Muscle of back (tissue), 3 donors: ENCODE measurements at regions not wholly inside any gene's neighbourhood (a gene's known extent, or its start where the extent isn't known, plus 50 kb on each side); places are given as distances from the start of the nearest gene placed in this dataset.
"Not testable (repeated sequence)": the region's sequence is repeated elsewhere in the genome, so short reads cannot be mapped to it uniquely, and the experiment has no call there.

Experiments used
- DNase-seq, 3 donors: peaks; one replicate each; pipeline versions ENCODE4 v3.0.0 to v3.0.0-alpha.2; 2013

DNA sequence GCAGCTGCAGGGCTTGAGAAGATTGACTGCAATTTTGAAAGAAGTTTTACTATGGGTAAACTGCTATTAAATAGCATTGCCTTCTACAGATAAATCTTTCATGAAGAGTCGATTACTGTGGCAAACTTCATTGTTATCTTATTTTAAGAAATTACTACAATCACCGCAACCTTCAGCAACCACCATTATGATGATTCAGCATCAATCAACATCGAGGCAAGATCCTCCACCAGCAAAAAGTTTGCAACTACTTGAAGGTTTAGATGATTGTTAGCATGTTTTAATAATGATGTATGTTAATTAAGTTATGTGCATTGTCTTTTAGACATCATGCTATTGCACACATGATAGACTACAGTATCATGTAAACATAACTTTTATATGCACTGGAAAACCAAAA is 1511.0 kb downstream of the FSTL5 start:
- no peak for DNase-seq

DNA sequence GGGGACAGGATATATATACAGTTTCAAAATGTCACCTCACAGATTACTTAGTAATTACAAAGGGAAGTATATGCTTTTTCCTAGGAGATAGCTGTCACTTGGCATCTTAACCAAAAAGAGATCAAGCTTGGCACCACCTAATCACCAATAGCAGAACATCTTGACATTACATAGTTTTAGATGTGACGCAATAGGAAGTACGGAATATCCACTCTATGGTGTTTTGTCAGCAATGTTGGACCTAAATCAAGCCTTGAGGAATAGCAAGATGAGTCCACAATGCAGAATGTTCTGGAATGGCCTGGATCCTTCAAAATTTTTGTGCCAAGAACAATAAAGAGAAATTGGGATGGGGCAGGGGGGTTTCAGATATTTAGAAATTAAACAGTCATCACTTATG is 1488.2 kb downstream of the FSTL5 start:
- DNase-seq: no peak

DNA sequence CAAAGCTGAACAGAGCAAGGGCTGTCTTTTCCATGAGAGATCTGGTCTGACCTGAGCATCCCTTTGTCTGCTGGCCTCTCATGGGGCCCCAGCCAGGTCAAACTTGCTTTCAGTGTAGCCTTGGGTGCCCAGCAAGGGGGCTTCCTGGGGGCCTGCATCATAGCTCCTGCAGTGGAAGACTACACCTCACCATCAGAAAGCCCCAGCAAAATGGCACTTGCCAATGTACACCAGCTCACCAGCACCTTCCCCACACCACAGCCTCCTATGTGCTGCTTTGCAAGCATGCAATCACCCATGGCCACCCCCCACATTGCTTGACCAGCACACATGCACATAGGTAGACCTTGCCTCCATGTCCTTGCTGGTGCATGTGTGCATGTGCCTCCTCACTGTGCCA is 1478.1 kb downstream of the FSTL5 start:
- DNase-seq: no peak

DNA sequence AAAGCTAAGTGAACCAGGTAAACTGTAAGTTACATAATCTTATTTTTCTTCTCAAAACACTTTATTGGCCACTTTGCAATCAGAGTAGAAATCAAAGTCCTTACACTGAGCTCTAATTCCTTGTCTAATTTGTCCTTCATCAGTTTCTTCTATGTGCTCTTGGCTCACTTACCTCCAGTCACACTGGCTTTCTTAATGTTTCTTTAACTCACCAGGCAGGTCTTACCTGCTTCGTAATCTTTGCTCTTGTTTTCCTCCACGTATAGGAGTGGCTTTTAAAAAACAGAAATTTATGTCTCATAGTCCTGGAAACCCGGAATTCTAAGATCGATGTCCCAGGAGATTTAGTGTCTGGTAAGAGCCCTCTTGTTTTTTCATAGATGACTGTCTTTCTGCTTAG is 1462.1 kb downstream of the FSTL5 start:
- no peak for DNase-seq

DNA sequence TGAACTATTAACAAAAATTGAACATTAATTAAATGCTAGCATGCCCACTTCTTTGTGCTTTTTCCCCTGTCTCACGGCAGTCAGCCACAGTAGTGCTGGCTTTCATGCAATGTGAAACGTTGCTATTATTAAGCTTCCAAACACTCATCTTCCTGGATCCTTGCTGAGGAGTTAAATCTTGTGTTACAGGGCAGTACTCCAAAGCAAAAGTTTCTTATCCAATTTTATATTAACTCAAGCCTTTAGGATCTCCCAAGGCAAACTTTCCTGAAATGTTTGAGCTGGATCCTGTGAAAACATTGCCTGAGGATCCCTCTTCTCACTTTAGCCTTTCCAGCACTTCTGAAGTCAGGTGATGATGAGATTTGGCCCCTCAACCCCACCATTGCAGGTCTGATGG is 1454.8 kb downstream of the FSTL5 start:
- DNase-seq: peak; percentile 59 to 87 (median 70)

DNA sequence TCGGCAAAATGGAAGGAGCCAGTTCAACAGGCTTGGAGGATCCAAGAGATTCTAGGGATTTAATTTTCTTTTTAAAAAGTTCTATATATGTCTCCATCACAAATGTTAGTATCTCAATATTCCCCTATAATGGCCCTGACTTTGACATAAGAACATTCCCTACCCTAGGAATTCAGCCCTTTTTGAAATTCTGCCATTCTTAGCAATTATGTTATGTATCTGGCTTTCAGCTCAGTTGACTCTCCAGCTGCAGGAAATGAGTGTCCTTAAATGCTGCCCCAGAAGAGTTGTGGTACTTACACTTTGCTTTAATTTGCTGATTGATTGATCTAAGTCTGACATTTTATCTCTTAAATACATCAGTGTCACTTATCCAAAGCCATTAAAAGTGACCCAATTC is 1454.3 kb downstream of the FSTL5 start:
- DNase-seq: peak; percentile 11 to 65 (median 24)

DNA sequence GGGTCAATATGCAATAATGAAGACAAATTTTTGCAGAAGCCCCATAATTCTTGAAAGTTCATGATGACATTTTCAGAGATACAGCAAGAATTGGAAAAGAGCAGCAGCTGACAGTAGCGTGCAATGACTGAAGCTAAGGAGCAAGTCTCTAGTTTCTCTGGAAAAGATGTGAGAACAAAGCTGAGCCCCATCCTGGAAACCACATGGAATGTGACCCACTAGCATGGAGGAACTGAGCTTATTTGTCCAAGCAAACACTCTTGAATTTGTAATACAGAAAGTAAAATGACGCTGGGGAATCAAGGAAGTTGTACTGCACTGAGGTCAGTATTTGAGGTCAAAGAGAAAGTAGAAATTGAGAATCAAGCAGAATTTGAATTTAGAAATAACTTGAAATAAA is 1447.2 kb downstream of the FSTL5 start:
- no peak for DNase-seq

DNA sequence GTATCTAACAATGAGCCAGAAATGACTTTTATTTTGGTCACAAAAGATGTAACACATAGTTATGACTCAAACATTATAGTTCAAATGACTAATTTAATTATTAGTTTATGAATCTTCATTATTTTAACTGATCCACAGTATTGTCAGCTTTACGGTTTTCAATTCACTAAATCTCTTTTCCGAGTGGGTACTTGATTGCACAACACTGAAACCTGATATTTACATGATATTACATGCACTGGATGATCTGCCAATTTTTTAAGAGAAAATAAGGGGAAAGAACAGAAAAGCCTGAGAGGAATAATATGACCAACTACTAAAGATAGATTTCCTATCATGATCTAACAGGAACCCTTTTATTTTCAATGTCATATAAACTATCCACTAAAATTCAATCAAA is 1446.0 kb downstream of the FSTL5 start:
- DNase-seq: no peak

DNA sequence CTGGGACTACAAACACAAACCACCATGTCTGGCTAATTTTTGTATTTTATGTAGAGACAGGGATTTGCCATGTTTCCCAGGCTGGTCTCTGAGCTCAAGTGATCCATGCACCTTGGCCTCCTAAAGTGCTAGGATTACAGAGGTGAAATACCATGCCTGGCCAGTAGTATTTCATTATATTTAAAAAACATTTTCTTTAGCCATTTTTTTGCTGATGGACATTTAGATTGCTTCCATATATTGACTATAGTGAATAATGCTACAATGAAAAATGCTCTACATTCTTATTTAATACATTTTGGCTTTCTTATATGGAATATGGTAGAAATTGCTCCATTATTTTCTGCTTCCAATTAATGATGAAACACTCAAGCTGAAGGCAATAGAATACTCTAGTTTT is 1439.7 kb downstream of the FSTL5 start:
- no peak for DNase-seq

DNA sequence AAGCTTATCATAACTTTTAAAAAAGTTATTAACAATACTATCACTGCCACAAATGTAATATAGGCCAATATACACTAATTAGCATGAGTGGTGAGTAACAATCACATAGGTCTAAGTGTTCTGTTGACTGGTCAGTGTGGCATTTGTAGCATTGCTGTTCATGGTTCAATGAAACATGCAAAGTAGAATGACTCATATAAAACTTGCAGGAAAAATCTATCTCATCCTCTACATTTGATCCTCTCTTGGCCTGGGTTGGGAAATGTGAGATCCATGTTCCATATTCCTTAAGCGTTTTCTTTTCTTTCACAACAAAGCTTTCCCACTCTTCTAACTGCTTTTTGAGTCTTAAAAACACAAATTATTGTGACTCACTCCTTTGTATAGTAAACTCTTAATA is 1418.7 kb downstream of the FSTL5 start:
- DNase-seq: no peak

DNA sequence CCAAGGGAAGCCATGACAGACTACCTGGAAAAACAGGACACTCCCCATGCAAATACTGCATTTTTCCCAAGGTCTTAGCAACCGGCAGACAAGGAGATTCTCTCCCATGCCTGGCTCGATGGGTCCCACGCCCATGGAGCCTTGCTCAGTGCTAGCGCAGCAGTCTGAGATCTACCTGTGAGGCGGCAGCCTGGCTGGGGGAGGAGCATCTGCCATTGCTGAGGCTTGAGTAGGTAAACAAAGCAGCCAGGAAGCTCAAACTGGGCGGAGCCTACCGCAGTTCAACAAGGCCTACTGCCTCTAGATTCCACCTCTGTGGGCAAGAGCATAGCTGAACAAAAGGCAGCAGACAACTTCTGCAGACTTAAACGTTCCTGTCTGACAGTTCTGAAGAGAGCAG is 1417.2 kb downstream of the FSTL5 start:
- not testable (repeated sequence) for DNase-seq

DNA sequence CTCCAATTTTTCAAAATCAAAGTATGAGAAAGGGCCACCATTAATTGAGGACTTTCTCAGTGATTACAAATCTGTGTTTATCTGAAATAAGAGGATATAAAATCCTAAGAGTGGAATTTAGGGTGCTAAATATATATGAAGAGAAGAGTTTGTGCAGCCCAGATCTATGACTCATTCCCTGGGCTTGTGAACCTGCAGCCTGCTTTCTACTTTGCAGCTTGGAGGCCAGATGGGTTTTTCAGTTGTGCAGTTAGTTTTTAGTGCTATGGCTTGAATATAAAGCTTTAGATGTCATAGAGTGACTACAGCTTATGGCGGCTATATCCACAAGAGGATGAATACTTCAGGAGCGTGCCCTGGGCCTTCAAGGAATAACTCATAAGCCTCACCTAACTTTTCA is 1391.1 kb downstream of the FSTL5 start:
- no peak for DNase-seq

DNA sequence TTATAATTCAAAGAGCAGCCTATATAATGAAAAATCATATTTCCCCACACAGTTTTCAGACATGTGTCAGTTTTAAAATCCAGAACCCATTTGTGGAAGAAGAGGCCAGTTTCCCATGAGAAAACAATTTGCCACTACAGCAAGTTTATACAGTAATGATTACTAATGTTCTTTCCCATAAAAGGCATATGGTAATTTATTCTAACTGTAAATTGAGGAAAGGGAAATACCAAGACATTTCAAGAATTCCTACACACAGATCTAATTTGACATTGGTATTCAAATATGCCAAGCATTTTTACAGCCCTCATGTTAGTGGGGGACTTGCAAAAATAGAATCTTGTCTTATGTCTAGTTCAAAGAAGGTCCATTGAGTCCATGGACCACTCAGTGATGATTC is 1368.6 kb downstream of the FSTL5 start:
- peak in 1 of 3 donors; percentile 6 for DNase-seq

DNA sequence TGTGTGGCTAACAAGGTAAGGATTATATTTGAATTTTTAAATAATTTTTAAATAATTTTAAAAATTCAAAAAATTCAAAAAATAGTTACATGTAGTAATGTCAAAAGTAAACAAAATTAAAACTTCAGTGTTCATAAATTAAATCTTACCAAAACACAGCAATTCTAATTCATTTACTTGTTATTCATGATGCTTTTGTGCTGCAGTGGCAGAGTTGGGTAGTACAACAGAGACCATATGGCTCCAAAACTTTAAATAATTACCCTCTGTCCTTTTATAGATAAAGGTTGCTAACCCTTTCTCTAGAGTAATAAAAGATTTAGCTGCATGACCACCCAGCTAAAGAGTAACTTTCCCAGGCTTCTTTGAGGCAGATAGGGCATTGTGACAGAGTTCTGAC is 1355.6 kb downstream of the FSTL5 start:
- no peak for DNase-seq

DNA sequence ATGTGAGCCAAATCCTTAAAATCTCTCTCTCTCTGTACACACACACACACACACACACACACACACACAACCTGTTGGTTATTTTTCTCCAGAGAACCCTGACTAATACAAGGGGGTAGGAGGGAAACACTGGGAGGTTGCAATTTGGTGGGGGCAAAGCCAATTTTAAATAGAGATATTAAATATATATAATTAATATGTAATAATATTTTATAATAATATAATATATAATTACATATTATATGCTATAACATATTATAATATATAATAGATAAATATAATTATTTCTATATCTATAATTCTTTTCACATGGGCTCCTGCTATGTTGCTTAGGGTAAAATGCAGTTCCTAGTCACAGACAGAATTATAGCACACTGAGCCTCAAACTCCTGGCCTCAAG is 1354.2 kb downstream of the FSTL5 start:
- no peak for DNase-seq

DNA sequence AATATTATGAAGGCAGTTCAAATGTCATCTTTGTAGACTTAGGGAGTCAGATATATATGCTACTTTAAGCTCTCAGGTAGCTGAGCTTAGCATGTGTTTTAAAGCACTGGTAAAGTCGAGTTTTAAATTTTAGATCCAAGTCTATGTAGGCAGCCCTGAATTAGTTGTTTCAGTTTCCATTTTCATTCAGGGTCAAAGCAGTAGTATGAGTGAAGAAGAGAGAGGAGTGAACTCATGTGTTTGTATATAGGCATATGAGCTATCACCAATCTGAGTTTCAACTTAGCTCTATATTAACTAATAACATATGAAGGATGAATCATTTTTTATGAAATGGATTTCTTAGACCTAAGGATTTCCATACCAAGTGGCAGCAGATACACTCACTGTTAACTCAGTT is 1353.4 kb downstream of the FSTL5 start:
- DNase-seq: no peak

DNA sequence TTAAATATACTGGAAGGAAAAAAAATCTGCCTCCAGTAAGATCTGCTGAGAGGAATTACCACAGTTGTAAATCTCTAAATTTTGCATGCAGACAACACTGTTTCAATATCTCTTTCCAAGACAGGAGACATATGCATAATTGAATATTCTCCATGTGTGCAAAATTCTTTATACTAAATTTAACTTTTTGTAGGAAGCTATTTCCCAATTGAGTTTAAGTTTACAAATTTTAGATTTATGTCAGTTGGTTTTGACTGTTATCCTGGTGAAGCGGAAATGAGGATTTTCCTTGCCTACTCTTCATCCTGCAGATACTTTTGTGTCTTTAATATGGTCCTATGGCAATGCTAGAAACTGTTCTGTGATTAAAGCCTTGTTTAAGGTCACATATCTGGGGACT is 1352.9 kb downstream of the FSTL5 start:
- DNase-seq: no peak

DNA sequence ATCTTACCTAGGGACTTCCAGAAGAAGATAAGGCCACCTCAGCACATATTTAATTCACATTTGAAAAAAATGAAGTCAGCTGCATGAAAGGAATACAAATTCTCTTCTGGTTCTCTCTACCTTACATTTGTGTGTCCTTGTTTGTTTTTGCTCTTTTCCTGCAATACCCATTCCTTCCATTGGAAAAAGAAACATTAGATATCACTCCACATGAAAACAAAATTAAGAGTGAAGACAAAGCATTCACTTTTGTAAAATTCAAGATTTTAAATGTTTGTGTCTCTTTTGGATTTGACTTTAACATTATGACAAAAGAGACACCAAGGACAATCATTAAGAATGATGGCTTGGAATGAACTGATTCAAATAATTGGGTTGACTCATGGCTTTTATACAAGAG is 1351.8 kb downstream of the FSTL5 start:
- no peak for DNase-seq

DNA sequence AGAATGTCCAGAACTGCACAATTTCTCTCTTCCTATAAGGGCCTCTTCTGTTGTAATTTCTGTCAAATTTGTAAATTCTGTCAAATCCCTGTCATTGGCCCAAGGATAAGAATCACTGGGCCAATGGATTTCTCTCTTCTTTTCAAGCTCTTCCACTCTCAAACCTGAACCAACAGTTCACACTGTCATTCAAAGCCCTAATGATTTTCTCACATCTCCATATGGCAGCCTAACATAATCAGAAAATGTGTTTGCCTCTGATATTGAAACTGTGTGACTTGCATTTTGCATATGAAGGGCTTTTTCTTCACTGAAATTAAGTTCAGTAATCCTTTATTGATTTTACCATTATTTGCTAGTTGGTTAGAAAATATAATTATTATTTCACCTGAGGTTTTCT is 1349.1 kb downstream of the FSTL5 start:
- DNase-seq: no peak

DNA sequence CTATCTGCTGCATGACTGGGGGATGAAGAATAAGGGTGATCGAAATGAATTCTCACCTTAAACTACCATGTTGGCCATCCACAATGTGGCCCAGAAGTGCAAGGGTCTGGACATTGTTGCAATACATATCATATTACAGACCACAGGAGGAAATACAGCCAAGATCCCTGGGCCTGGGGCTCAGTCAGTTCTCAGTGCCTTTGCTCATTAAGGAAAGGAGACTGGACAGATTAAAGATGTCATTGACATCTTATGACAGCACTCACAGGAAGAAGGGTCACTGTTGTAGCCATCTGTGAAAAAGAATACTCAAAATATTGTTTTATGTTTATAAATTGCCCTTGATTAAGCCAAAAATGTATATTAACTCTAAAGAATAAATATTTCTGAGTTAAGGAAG is 1345.2 kb downstream of the FSTL5 start:
- DNase-seq: no peak

DNA sequence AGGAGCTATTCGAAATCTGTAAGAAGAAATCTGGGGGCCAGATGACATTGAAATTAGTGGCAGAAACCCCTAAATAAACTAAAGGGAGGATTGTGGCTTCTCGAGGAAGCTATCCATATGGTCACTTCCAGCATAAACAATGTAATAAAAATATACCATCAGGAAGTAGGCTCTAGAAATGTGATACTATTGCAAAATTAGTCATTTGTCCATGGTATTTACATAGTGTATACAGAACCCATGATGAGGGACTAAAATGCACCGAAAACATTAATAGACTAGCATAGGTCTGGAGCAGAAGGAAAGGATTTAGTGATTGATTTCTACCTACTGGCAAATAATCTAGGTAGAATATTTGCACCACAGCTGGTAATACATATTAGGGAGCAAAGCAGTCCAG is 1344.0 kb downstream of the FSTL5 start:
- no peak for DNase-seq

DNA sequence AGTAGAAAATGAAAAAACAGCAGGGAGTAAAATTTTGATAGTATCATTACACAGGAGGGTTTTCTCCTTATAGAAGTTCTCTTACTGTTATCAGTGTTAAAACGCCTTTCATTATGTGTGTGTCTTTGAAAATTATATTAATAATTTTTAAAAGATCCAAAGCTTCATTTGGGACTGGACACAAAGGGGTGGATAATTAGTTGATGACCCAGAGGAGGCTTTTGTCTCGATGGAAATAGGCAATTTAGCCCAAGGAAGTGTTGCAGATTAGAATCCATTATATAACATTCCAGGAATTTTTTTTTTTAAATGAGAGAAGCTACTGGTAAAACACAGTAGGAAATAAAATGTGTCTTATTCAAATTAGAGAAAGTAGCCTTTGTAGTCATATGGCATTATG is 1339.3 kb downstream of the FSTL5 start:
- DNase-seq: no peak

DNA sequence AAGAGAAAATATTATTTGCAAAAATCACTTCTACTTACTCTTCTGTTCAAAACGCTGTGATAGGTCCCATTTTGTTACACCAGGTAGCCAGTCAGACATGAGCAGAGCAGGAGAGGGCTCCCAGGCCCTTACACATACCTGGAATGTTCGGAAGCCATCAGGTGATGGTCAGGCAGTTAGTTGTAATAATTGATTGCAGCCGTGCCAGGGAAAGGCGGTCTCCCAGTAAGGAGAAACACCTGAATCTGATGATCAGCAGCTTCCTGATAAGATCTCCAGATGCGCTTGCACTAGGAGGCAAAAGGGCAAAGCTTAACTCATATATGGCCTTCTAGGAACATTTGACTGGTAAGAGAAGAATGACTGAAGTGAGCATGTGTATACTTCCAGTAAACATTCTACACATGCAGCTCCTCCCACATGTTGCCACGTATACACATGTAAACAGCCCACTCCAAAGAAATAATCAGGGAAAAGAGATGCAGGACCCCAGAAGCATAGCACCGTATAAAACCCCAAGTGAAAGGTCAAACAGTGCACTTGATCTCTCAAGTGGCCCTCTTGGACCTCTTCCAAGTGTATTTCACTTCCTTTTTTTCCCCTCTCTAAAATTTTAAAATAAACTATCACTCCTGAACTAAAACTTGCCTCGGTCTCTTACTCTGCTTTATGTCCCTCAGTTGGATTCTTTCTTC is 1338.0 kb downstream of the FSTL5 start:
- no peak for DNase-seq

DNA sequence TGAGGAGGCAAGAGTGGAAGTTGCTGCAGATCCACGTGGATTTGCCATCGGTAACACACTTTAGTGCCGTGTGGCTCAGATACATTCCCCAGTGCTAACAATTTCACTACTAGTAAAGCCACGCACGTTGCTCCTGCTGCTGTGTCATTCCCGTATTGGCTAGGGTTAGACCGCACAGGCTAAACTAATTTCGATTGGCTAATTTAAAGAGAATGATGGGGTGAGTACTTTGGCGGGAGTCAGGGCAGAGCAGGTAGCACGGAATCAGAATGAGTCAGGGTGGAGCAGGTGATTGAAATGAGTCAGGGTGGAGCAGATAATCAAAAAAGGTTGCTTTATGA is 1337.5 kb downstream of the FSTL5 start:
- no peak for DNase-seq
